ENCODE measurements at regions not wholly inside any gene's neighbourhood (a gene's known extent, or its start where the extent isn't known, plus 50 kb on each side); places are given as distances from the start of the nearest gene placed in this dataset.

GRCh38 chr2:128374711-128375413, 56.2 kb upstream of the HS6ST1 start:
- TF ChIP-seq POLR2A (IDR thresholded peaks at IDR 0.05; ENCODE audit: low read depth, low read length) (no peak), POU2F2 (IDR thresholded peaks at IDR 0.05; ENCODE audit: low read depth, low read length) (no peak)
